Right atrium auricular region (tissue), 2 donors: ENCODE measurements at regions not wholly inside any gene's neighbourhood (a gene's known extent, or its start where the extent isn't known, plus 50 kb on each side); places are given as distances from the start of the nearest gene placed in this dataset.

ENCODE experiments used
- DNase-seq: peaks from one replicate; pipeline ENCODE4 v3.0.0-alpha.2; 2019; ENCODE audit warnings: low spot score
- H3K27ac ChIP-seq, 2 donors: fragments of 200-600 bp; sonication (generic); 1 replicate in 1 of 2; 2 replicates in 1 of 2; pipeline ENCODE4 v1.5.1; 2016 to 2019
- H3K27me3 ChIP-seq, 2 donors: fragments of 200-600 bp; sonication (generic); one replicate each; pipeline versions ENCODE4 v1.5.1 to v1.6.0; 2017 to 2019
- H3K36me3 ChIP-seq: fragments of 200-600 bp; sonication (generic); one replicate; pipeline ENCODE4 v1.5.1; 2016
- H3K4me1 ChIP-seq, 2 donors: fragments of 200-600 bp; sonication (generic); one replicate each; pipeline versions ENCODE4 v1.5.1 to v1.6.0; 2017 to 2019
- H3K4me3 ChIP-seq, 2 donors: fragments of 200-600 bp; sonication (generic); 1 replicate in 1 of 2; 2 replicates in 1 of 2; pipeline ENCODE4 v1.5.1; 2017 to 2019; ENCODE audit warnings: mild to moderate bottlenecking in 1 of 2, moderate library complexity in 1 of 2
- H3K9me3 ChIP-seq, 2 donors: fragments of 200-600 bp; sonication (generic); one replicate each; pipeline ENCODE4 v1.5.1; 2019
- TF ChIP-seq, protein P1 (sequence below), 2 donors: fragments of 200-600 bp; sonication (generic); IDR thresholded peaks; one replicate each; pipeline ENCODE4 v1.5.1; 2019; ENCODE audit warnings: antibody characterized with exemption in 2 of 2

DNA sequence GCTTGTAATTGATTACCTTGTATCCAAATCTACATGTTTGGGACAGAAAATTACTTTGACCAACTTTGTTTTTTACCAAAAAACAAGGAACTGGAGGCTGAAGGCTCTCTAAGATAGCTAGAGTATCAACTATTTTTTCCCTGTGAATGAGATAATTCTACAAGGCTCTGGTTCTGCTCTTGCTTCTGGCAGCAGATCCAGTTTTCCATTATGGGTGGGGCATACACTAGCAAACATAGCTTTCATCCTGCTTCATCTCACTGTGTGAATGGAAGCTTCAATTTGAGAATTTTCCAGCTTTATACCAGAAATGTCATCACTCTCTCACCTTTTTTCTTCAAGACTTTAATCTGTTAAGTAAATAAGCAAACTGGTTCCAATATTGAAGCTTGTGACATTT, 249.7 kb downstream of the RPRM start:
- Histone ChIP-seq H3K9me3 (peaks cover 0 to 13% of the 10 kb centered on the region in 2 donors), H3K27ac (no peak overlapping the region), H3K4me1 (no peaks in the 10 kb centered on the region), H3K27me3 (no peaks in the 10 kb centered on the region), H3K36me3 (no peaks in the 10 kb centered on the region), H3K4me3 (no peak overlapping the region)
- DNase-seq = no peak
- TF ChIP-seq, protein P1, sequence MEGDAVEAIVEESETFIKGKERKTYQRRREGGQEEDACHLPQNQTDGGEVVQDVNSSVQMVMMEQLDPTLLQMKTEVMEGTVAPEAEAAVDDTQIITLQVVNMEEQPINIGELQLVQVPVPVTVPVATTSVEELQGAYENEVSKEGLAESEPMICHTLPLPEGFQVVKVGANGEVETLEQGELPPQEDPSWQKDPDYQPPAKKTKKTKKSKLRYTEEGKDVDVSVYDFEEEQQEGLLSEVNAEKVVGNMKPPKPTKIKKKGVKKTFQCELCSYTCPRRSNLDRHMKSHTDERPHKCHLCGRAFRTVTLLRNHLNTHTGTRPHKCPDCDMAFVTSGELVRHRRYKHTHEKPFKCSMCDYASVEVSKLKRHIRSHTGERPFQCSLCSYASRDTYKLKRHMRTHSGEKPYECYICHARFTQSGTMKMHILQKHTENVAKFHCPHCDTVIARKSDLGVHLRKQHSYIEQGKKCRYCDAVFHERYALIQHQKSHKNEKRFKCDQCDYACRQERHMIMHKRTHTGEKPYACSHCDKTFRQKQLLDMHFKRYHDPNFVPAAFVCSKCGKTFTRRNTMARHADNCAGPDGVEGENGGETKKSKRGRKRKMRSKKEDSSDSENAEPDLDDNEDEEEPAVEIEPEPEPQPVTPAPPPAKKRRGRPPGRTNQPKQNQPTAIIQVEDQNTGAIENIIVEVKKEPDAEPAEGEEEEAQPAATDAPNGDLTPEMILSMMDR (IDR thresholded peaks at IDR 0.05) = no peak

DNA sequence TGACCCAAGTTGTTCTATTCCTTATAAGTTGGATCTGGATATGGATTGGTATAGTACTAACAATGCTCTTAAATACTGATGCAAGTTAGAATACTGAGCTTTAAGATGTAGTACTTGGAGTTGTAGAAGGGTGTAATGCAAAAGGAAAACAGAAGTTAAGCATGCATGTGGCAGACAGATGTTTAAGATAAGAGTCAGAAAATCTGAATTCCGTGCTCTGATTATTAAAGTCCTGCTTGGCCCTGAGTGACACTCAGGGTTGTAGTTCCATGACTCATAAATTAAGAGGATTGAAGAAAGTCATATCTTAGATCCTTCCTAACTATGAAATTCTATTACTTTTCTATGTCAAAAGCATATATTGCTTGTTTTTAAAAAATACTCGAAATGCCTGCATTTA, 250.6 kb downstream of the RPRM start:
- Histone ChIP-seq H3K9me3 (peaks cover 0 to 13% of the 10 kb centered on the region in 2 donors), H3K4me1 (no peaks in the 10 kb centered on the region), H3K27ac (no peak overlapping the region), H3K27me3 (no peaks in the 10 kb centered on the region), H3K36me3 (no peaks in the 10 kb centered on the region), H3K4me3 (no peak overlapping the region)
- TF ChIP-seq, protein P1 (IDR thresholded peaks at IDR 0.05) = no peak
- DNase-seq = no peak

DNA sequence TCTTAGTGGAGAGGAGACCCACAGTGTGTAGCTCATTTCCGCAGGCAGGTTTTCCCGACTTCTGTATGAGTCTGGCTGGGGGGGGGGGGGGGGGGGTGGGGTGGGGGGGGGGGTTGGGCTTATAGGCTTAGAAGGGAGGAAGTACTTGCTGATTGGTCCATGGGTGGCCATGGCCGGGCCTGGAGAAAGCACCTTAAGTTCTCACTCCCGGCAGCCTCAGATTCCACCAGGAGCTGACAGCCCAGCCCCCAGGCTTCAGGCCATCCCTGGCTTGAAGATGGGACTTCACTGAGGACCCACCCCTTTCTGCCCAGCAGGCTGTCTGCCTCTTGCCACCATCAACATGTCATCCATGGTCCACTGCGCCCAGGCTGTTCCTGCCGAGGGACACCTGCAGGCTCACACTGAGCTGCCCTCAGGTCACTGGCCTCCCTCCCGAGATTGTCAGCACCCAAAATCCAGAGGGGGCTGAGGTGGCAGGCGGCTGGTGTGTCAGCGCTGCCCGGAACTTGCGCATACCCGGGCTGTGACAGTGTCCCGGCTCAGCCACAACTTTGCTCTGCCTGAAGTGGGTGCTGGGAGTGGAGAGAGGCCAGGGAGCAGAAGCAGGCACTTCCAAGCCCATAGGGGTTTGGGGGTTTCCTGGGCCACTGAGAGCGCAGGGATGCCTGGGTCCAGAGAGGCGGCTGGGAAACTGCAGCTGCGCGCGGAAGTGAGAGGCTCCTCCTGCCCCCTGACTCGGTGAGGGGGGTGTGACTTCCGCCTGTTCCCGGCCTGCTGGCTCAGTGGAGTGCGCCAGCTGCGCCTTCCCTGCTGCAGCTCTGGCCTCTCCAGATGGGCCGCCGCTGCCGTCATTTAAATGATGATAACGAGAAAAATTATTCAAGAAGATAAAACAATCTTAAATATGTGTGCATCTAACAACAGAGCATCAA, 256.1 kb downstream of the RPRM start:
- TF ChIP-seq, protein P1 (IDR thresholded peaks at IDR 0.05) = no peak
- Histone ChIP-seq H3K4me1 (no peaks in the 10 kb centered on the region), H3K36me3 (no peaks in the 10 kb centered on the region), H3K27me3 (no peaks in the 10 kb centered on the region), H3K4me3 (no peak overlapping the region), H3K27ac (no peak overlapping the region), H3K9me3 (peaks cover 0 to 13% of the 10 kb centered on the region in 2 donors)
- DNase-seq = no peak

DNA sequence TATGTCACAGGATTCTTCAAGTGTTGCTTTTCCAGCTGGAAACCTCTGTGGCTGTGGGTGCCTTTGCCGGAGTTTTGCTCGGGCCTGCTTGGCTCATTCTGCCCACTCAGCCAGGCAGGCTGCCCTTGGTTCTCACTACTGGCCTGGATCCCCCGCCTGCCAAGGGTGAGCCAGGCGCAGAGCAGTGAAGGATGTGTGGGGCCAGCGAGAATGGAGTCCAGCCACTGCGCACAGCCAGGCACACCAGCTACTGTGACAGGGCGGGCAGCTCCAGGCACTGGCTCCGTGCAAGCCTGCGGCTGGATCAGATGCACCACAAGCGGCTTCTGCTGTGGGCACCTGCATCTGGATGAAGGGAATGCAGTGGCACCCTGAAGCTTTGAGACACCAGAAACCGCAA, 257.1 kb downstream of the RPRM start:
- DNase-seq = no peak
- Histone ChIP-seq H3K36me3 (no peaks in the 10 kb centered on the region), H3K4me1 (no peaks in the 10 kb centered on the region), H3K27me3 (no peaks in the 10 kb centered on the region), H3K9me3 (peaks cover 0 to 13% of the 10 kb centered on the region in 2 donors), H3K27ac (no peak overlapping the region), H3K4me3 (no peak overlapping the region)
- TF ChIP-seq, protein P1 (IDR thresholded peaks at IDR 0.05) = no peak

DNA sequence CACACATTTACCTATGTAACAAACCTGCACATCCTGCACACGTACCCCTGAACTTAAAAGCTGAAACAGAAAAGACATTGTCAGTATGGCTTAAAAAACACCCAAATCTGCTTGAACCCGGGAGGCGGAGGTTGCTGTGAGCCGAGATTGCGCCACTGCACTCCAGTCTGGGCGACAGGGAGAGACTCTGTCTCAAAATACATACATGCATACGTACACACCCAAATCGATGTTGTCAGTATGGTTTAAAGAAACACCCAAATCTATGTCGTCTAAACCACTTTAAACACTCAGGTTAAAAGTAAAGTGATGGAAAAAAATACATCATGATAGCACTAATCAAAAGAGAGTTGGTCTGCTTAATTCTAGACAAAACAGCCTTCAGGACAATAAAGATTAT, 257.5 kb downstream of the RPRM start:
- H3K9me3 ChIP-seq = peaks cover 0 to 13% of the 10 kb centered on the region in 2 donors
- no peak overlapping the region for H3K4me3 ChIP-seq
- H3K27ac ChIP-seq = no peak overlapping the region
- no peaks in the 10 kb centered on the region for H3K27me3 ChIP-seq
- H3K4me1 ChIP-seq = no peaks in the 10 kb centered on the region
- TF ChIP-seq, protein P1 (IDR thresholded peaks at IDR 0.05) = no peak
- no peak for DNase-seq
- no peaks in the 10 kb centered on the region for H3K36me3 ChIP-seq
